Activated CD8-positive, alpha-beta T cell treated with anti-CD3 and anti-CD28 coated beads, Interleukin-2, amount 10 ng/mL, durations not matched to agents 7 days and 5 days (primary cell): ENCODE measurements at regions not wholly inside any gene's neighbourhood (a gene's known extent, or its start where the extent isn't known, plus 50 kb on each side); places are given as distances from the start of the nearest gene placed in this dataset.
"Not testable (repeated sequence)": the region's sequence is repeated elsewhere in the genome, so short reads cannot be mapped to it uniquely, and the experiment has no call there.

Source experiments
- ATAC-seq: fragments of 150-1000 bp; cut with Tn5 transposase; one replicate; pipeline ENCODE4 v1.10.0; 2021; ENCODE audit warnings: moderate library complexity
- CTCF ChIA-PET: fragments of 350-600 bp; sonication (Branson Sonifier 250); formaldehyde crosslinking; loops from one replicate; lab custom pipeline; 2021; ENCODE audit warnings: antibody characterized with exemption; lab: Charles Lee
- POLR2A ChIA-PET: fragments of 350-600 bp; sonication (Branson Sonifier 250); formaldehyde crosslinking; loops from one replicate; lab custom pipeline; 2021; ENCODE audit warnings: antibody characterized with exemption; lab: Charles Lee
- DNase-seq: peaks from one replicate; pipeline ENCODE4 v3.0.0-alpha.2; 2020
- H3K27ac Mint-ChIP-seq: one replicate; pipeline ENCODE4 v1.8.0; 2021; ENCODE audit warnings: mild to moderate bottlenecking, mixed read lengths
- H3K27me3 Mint-ChIP-seq: one replicate; pipeline ENCODE4 v1.8.0; 2021; ENCODE audit warnings: low read depth, mixed read lengths
- H3K36me3 Mint-ChIP-seq: one replicate; pipeline ENCODE4 v1.8.0; 2021; ENCODE audit warnings: low read depth, mixed read lengths
- H3K4me1 Mint-ChIP-seq: one replicate; pipeline ENCODE4 v1.8.0; 2021; ENCODE audit warnings: low read depth, mixed read lengths
- H3K4me3 Mint-ChIP-seq: one replicate; pipeline ENCODE4 v1.8.0; 2021; ENCODE audit warnings: mild to moderate bottlenecking, mixed read lengths
- H3K9me3 Mint-ChIP-seq: one replicate; pipeline ENCODE4 v1.8.0; 2022; ENCODE audit warnings: mixed read lengths; ENCODE audit not compliant: insufficient read depth

DNA sequence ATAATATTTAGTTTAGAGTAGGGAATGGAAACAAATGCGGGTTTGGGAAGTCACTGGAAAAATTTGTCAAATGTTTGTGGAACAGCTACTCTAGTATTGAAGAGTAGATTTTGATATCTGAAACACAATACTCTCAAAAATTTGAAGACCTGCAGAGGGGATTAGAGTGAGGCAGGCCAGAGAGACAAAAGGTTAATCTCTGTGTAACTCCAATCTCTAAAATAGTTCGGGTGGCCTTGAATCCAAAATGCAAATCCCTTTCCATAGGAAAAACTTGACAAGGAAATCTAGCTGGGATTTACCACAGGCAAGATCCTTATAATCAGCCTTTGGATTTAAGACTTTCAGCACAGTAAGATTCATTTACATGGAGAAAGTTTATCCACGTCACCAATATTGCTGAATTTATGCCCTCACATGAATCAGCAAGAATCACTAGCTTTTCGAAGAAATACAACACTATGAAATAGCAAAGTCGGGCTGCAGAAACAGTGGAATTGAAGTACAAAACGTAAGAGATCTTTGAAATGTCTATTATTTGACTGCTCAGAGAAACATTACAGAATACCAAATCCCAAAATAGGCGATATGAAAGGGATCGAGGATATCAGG lies 423.7 kb upstream of the ZNF804A start:
- Mint-ChIP-seq H3K27me3 (no peaks in the 10 kb centered on the region), H3K4me3 (no peak overlapping the region), H3K27ac (no peak overlapping the region), H3K9me3 (peaks cover 10% of the 10 kb centered on the region), H3K4me1 (no peaks in the 10 kb centered on the region), H3K36me3 (no peaks in the 10 kb centered on the region)
- ATAC-seq (no peak), DNase-seq (no peak)
- CTCF ChIA-PET, result no interaction called here
- POLR2A ChIA-PET, result no interaction called here

DNA sequence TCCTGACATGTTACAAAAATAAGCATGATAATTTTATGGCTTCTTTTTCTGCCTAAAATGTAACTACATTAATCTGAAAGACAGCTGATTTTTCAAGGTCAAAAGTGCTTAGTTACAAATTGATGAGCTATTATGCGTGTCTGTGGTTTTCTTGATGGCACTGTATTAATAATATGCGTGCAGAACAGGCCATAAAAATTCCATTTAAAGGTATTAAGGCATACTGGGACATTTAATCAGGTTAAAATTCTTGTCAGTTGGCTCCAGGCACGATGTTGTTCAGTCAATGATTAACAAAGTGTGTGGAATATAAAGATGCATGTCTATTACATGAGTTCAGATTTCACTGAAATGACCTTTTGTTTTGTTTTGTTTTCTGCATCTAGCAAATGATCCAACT lies 420.1 kb upstream of the ZNF804A start:
- ATAC-seq (no peak), DNase-seq (no peak)
- Mint-ChIP-seq H3K27ac (no peak overlapping the region), H3K4me1 (no peaks in the 10 kb centered on the region), H3K27me3 (no peaks in the 10 kb centered on the region), H3K9me3 (peaks cover 12% of the 10 kb centered on the region), H3K36me3 (no peaks in the 10 kb centered on the region), H3K4me3 (no peak overlapping the region)
- CTCF ChIA-PET, result no interaction called here
- POLR2A ChIA-PET, result no interaction called here

GRCh38 chr2:184186436-184186835 lies 411.9 kb upstream of the ZNF804A start:
- ATAC-seq (no peak), DNase-seq (no peak)
- POLR2A ChIA-PET, result no interaction called here
- Mint-ChIP-seq H3K4me1 (no peaks in the 10 kb centered on the region), H3K27me3 (no peaks in the 10 kb centered on the region), H3K4me3 (no peak overlapping the region), H3K36me3 (no peaks in the 10 kb centered on the region), H3K27ac (no peak overlapping the region), H3K9me3 (peaks cover 3% of the 10 kb centered on the region)
- CTCF ChIA-PET, result no interaction called here

DNA sequence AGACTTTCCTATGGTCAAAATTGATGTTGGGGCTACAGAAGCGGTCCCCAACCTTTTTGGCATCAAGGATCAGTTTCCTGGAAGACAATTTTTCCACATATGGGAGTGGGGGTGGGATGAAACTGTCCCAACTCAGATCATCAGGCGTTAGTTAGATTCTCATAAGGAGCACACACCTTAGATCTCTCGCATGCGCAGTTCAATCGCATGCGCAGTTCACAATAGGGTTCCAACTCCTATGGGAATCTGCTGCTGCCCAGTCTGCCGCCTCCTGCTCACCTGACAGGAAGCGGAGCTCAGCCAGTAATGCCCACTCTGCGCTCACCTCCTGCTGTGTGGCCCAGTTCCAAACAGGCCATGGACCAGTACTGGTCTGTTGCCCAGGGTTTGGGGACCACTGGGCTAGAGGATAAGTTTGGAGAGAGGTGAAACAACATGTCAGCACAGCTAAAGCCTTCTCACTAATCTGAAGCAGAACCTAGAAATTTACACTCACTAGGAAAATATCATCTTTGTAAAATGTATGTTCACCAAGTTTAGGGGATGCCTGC lies 410.8 kb upstream of the ZNF804A start:
- Mint-ChIP-seq H3K4me1 (no peaks in the 10 kb centered on the region), H3K27me3 (no peaks in the 10 kb centered on the region), H3K9me3 (peaks cover under 1% of the 10 kb centered on the region), H3K36me3 (no peaks in the 10 kb centered on the region), H3K27ac (no peak overlapping the region), H3K4me3 (no peak overlapping the region)
- ChIA-PET CTCF (no interaction called here), POLR2A (no interaction called here)
- ATAC-seq (no peak), DNase-seq (no peak)

- Mint-ChIP-seq H3K27ac (no peak overlapping the region), H3K36me3 (no peaks in the 10 kb centered on the region), H3K9me3 (no peaks in the 10 kb centered on the region), H3K4me3 (no peak overlapping the region), H3K27me3 (no peaks in the 10 kb centered on the region), H3K4me1 (no peaks in the 10 kb centered on the region)
- ChIA-PET CTCF (no interaction called here), POLR2A (no interaction called here)
- DNase-seq (no peak), ATAC-seq (no peak)
Measured at GRCh38 chr2:184190725-184191124, 407.6 kb upstream of the ZNF804A start.

DNA sequence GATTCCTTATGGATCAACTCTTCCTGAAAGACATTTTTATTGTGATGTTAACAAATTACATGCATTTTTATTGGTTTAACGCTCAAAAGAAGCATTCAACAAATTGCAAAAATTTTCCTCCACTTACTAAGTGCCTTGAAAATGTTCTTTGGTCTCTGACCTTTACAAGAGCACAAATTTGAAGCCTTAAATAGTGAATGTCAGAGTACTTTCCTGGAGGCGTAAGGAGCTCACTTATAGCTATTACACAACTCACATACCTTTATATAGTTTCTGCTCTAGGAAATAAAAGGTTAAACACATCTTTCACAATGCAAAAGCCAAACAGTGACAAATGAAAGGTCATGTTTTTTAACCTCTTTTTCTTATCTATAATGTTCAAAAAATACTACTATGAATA lies 405.7 kb upstream of the ZNF804A start:
- ChIA-PET CTCF (no interaction called here), POLR2A (no interaction called here)
- H3K36me3 Mint-ChIP-seq, result no peaks in the 10 kb centered on the region
- no peak overlapping the region for H3K27ac Mint-ChIP-seq
- H3K9me3 Mint-ChIP-seq, result no peaks in the 10 kb centered on the region
- H3K27me3 Mint-ChIP-seq, result no peaks in the 10 kb centered on the region
- H3K4me3 Mint-ChIP-seq, result no peak overlapping the region
- no peaks in the 10 kb centered on the region for H3K4me1 Mint-ChIP-seq
- ATAC-seq (no peak), DNase-seq (no peak)

DNA sequence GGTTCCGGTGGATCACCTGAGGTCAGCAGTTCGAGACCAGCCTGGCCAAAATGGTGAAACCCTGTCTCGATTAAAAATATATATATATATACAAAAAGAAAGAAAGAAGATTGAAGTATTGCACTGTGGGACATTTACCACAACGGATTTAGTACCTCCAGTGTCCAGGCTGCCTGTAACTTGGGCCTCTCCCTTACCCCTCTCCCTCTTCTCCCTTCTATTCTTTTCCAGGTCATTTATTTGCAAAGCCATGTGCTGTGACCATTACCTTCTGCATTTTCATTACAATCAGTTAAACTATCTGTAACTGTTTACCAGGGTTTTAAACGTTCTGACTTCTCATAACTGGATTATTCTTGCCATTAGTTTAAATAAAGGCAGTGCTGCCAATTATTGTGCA lies 400.9 kb upstream of the ZNF804A start:
- DNase-seq (no peak), ATAC-seq (no peak)
- no peaks in the 10 kb centered on the region for H3K4me1 Mint-ChIP-seq
- ChIA-PET POLR2A (no interaction called here), CTCF (no interaction called here)
- no peaks in the 10 kb centered on the region for H3K36me3 Mint-ChIP-seq
- H3K9me3 Mint-ChIP-seq, result peaks cover 8% of the 10 kb centered on the region
- no peak overlapping the region for H3K27ac Mint-ChIP-seq
- H3K27me3 Mint-ChIP-seq, result no peaks in the 10 kb centered on the region
- H3K4me3 Mint-ChIP-seq, result no peak overlapping the region

- DNase-seq, CTCF ChIA-PET, ATAC-seq, H3K36me3 Mint-ChIP-seq, H3K4me3 Mint-ChIP-seq, H3K27me3 Mint-ChIP-seq, H3K9me3 Mint-ChIP-seq, H3K4me1 Mint-ChIP-seq, POLR2A ChIA-PET, H3K27ac Mint-ChIP-seq: not testable (repeated sequence)
Measured at GRCh38 chr2:184198791-184199190, 399.5 kb upstream of the ZNF804A start.

GRCh38 chr2:184199274-184199673 lies 399.1 kb upstream of the ZNF804A start:
- Mint-ChIP-seq H3K36me3 (no peaks in the 10 kb centered on the region), H3K27ac (no peak overlapping the region), H3K4me1 (no peaks in the 10 kb centered on the region), H3K27me3 (no peaks in the 10 kb centered on the region), H3K9me3 (peaks cover 8% of the 10 kb centered on the region), H3K4me3 (no peak overlapping the region)
- ATAC-seq, result no peak
- ChIA-PET CTCF (no interaction called here), POLR2A (no interaction called here)
- no peak for DNase-seq

- POLR2A ChIA-PET, result no interaction called here
- no peak for ATAC-seq
- CTCF ChIA-PET, result no interaction called here
Measured at GRCh38 chr2:184201246-184201645, 397.1 kb upstream of the ZNF804A start.

GRCh38 chr2:184203661-184204060 lies 394.7 kb upstream of the ZNF804A start:
- POLR2A ChIA-PET, result no interaction called here
- H3K36me3 Mint-ChIP-seq, result no peaks in the 10 kb centered on the region
- no peak overlapping the region for H3K27ac Mint-ChIP-seq
- CTCF ChIA-PET, result no interaction called here
- no peak overlapping the region for H3K4me3 Mint-ChIP-seq
- no peak for ATAC-seq
- no peaks in the 10 kb centered on the region for H3K27me3 Mint-ChIP-seq
- H3K4me1 Mint-ChIP-seq, result no peaks in the 10 kb centered on the region
- DNase-seq, result no peak
- peaks cover 12% of the 10 kb centered on the region for H3K9me3 Mint-ChIP-seq

More at GRCh38 chr2:184201246-184201645, 397.1 kb upstream of the ZNF804A start:
- no peak for DNase-seq
- H3K27ac Mint-ChIP-seq, result no peak overlapping the region
- peaks cover 12% of the 10 kb centered on the region for H3K9me3 Mint-ChIP-seq
- H3K36me3 Mint-ChIP-seq, result no peaks in the 10 kb centered on the region
- H3K4me1 Mint-ChIP-seq, result no peaks in the 10 kb centered on the region
- H3K27me3 Mint-ChIP-seq, result no peaks in the 10 kb centered on the region
- H3K4me3 Mint-ChIP-seq, result no peak overlapping the region

- no peak overlapping the region for H3K27ac Mint-ChIP-seq
- no peak for ATAC-seq
- peaks cover 20% of the 10 kb centered on the region for H3K9me3 Mint-ChIP-seq
- H3K27me3 Mint-ChIP-seq, result no peaks in the 10 kb centered on the region
- ChIA-PET POLR2A (no interaction called here), CTCF (no interaction called here)
- DNase-seq, result no peak
- H3K4me3 Mint-ChIP-seq, result no peak overlapping the region
- H3K36me3 Mint-ChIP-seq, result no peaks in the 10 kb centered on the region
- H3K4me1 Mint-ChIP-seq, result no peaks in the 10 kb centered on the region
Measured at GRCh38 chr2:184205048-184205596, 393.2 kb upstream of the ZNF804A start.

DNA sequence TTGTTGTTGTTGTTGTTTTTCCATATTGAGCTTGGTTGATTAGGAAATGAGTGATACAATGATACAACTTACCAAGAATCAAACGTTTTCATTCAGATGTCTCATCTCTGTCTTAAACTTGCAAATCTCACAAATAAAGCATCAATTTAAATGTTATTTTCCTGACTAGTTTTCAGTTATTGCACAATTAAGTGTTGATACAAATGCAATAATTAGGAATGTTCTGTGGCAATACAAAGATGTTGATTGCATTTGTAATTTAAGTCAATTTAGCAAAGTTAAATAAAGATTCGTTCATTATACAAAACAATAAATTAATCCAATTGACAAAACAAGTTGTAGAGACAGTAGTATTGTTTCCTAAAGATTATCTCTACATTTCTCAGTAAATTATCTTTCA lies 392.3 kb upstream of the ZNF804A start:
- ChIA-PET POLR2A (no interaction called here), CTCF (no interaction called here)
- Mint-ChIP-seq H3K9me3 (peaks cover 20% of the 10 kb centered on the region), H3K4me1 (no peaks in the 10 kb centered on the region), H3K27ac (no peak overlapping the region), H3K4me3 (no peak overlapping the region), H3K36me3 (no peaks in the 10 kb centered on the region), H3K27me3 (no peaks in the 10 kb centered on the region)
- ATAC-seq (no peak), DNase-seq (no peak)
